GM18519 (cell line): ENCODE measurements at regions not wholly inside any gene's neighbourhood (a gene's known extent, or its start where the extent isn't known, plus 50 kb on each side); places are given as distances from the start of the nearest gene placed in this dataset.

Experiments
- ATAC-seq: cut with Tn5 transposase; IDR thresholded peaks from one replicate; pipeline ENCODE4 v1.9.1; 2021; ENCODE audit warnings: mild to moderate bottlenecking, moderate library complexity; ENCODE audit not compliant: unreplicated experiment, low FRiP score

DNA sequence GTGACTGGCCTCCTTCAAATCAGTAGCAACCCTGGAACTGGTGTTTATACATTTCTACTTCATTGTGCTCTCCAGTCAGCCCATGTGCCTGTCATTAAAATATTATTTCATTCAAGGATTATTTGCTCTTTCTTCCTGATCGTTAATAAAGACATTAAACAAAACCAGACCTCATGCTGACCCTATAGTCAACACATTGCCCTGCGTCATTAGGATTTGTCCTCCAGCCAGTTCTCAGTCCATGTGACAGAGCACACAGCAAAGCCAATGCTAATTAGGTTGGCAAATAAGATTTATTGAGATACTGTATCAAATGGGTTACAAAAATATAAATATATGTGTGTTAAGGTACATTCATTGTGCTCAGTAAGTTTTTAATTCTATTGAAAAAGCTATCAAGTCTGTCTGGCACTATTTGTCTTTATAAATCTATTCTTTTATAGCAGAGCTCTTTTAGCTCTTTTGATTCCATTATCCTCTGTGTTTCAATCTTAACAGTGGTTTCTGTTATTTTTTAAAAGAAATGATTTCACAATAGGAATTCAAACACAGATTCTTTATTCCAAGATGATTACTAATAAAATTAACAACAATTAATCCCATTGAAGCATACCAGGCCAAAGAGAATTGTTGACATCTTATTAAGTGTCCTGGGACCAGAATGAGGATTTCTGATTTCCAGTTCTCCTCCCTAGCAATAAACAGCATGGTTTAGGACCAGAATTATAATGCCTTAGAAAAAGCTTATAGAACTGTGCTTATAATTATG, 209.4 kb upstream of the RGMB start:
- ATAC-seq, result no peak

DNA sequence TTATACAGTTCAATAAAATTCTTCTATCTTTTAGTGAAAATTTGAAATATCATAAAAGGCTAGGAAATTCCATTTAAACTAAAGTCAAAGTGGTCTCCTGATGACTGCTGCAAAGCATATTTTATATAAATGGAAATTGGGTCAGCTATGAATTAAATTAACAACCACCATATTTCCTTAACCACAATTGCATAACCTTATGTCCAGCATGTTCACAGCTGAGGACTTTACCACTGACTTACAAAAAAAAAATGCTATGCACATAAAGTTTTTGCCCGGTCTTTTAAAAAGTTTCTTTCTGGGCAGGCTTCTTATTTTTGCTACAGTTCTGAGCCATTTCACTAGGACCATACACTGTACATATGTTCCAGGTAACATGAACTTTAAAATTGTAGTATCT, 208.6 kb upstream of the RGMB start:
- no peak for ATAC-seq

DNA sequence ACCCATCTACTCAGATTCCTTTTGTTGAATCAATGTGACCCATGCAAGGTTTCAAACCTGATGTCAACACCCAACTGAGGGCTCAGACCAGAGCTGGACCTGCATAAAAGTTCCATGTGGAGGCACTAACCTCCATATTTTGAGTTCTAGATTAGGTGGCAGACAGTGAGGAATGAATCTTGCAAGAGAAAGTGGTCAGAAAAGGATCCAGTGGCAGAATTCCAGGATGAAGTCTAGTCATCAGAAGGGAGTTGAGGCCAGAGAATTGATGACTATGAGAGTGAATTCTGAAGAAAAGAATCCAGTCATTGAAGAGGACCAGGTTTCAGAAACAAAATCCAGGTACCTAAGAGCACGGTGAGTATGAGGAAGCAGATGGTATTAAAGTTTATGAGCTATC, 205.1 kb upstream of the RGMB start:
- no peak for ATAC-seq

DNA sequence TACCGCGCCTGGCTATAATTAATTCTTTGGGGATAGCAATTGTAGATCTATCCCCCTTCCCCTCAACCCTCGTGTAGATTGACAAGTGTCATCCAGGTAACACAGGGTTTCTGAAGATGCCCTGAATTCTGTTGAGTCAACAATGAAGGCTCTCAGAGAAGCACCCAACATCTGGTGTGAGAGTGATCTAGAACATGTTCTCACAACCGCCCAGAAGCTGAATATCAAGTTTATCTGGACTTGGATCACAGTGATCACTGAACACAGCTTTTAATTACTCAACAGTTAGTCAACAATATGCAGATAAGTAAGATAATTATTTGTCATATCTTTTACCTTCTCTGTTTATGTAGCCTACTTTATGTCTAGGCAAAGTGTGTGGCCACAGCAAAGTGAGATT, 204.2 kb upstream of the RGMB start:
- ATAC-seq, result no peak

DNA sequence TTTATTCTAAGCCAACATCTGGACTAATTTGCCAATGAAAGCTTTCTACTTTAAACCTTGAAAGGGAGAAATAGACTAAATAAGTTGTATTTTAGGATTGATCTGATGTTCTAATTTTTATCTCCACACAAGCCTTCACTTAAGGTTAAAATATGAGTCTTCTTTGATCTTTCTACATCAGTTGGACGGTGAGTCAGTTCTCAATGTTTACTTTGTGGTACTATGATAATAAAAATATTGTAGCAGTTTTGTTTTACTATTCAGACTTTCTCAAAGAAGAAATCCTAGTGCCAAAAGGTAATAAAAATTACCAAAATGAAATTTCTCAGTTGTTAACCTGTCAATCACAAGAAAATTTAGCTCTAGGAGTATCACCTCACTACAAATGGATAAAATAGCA, 203.5 kb upstream of the RGMB start:
- no peak for ATAC-seq

DNA sequence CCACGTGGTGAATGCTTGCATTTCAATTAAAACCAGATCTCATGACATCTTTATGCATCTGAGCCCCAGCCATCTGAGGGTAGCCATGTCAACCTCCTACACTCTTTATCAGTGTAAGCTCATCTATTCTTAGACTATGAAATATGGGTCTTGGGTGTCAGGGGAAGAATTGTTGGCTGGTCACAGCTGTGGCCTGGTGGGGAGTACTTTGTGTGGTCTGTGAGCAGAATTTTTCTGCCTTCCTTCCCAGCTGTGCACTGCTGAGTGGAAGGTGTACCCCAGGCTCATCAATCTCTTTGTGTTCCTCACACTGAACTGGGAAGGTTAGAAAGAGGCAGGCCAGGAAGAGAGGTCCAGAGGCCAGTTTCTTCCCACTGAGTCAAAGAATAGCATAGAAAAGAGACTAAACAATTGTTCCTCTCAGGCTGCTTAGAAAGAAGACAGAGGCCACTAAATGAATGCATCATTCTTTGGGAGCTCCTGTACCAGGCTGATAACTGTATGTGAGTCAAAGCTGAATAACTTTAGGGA, 202.7 kb upstream of the RGMB start:
- no peak for ATAC-seq

DNA sequence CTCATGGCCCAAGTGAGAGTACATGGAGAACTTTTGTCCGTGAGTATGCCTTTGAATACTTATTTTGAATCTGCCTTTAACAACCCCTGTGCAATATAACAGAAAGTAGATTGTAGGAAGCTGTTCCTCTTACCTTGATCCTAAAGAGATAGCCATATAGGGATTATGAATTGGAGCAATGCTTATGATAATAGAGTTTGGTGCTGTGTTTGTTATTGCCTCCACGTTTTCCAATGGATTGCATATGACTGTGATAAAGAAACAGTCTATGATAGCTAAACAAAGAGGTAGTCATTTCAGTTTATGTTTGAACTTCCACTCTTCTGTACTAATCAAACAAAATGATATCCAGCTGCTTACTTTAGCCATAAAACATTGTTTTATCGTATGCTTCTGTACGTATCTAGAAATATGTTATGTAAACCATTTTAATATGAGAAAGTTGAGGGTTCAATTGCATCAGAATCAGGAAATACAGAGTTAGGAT, 199.6 kb upstream of the RGMB start:
- no peak for ATAC-seq

DNA sequence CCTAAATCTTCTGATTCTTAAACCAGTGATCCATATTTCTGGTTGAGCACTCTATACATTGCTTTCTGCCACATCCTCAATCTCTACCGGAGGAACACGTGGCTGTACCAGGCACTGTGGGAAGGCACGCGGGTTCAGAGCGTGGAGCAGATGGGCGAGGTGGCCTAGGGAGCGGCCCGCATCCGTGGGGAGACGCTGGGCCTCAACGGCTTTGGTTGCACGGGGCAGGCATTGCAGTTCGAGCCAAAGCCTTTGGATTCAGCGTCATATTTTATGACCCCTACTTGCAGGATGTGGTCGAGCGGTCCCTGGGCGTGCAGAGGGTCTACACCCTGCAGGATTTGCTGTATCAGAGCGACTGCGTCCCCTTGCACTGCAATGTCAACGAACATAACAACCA, 197.2 kb upstream of the RGMB start:
- ATAC-seq, result no peak

DNA sequence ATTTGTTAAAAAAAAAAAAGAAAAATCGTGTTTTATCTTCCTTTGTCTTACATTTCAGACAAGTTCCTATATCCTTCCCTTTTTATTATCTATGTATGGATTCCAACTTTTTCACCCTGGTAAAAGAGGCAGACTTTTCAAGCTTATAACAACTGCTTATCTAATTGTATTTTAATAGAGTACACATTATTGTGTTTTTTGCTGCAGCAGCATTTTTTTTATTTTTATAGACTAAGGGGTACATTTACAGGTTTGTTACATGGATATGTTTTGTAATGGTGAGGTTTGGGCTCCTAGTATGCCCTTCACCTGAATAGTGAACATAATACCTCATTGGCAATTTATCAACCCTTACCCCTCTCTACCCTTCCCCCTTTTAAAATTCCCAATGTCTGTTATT, 195.0 kb upstream of the RGMB start:
- no peak for ATAC-seq

DNA sequence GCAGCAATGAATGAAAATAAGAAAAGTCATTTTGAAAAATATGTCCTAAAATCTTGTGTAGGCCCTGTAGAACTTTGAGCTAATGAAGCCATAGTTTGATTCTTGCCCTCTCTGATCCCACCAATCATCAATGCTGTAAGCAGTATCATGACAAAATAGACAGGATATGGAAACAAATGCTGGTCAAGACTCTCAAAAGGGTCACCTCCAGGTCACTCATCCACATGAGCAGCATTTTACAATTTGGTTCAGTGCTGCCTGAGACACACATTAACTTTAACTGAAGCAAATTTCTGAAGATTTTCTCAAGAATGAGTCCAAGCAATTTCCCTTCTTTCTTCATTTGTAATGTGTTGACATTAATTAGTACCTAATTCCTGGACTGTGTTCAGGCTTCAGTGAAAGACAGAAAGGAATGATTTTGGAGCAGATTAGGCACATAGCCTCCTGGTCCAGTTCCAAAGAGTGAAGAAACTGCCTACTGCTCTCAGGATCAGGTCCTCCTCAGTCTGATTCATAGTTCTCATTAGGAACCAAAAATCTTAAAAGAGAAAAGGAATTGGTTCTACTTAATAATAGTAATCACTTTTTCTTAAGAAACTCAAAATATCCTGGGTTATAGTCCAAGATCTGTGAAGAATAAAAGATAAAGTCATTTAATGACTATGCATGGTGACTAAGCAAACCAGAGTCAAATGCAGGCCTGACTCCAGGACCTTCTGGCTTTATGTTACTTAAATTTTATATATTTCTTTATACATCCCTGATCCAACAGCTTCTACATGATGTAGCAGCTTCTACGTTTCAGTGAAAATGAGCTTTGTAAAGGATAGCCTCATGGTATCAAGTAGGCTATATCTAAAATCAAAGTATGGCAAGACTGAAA, 192.1 kb upstream of the RGMB start:
- no peak for ATAC-seq

DNA sequence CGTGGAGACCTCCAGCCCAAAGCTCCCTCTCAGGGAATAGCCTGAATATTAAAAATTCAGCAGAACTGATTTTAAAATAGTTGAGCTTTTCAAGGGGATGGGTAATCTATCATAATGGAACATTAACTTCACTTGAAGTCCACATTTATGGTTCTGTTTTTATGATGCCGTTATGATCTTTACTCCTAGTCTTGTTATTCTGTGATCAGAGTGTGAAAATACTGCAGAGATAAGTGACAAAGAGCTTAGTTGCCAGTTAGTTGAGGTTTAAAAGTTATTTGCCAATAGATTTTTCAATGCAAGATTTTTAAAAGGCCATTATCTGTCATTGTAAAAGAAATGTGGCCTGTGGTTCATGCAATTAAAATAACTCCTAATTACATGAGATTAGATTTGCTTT, 189.9 kb upstream of the RGMB start:
- no peak for ATAC-seq

DNA sequence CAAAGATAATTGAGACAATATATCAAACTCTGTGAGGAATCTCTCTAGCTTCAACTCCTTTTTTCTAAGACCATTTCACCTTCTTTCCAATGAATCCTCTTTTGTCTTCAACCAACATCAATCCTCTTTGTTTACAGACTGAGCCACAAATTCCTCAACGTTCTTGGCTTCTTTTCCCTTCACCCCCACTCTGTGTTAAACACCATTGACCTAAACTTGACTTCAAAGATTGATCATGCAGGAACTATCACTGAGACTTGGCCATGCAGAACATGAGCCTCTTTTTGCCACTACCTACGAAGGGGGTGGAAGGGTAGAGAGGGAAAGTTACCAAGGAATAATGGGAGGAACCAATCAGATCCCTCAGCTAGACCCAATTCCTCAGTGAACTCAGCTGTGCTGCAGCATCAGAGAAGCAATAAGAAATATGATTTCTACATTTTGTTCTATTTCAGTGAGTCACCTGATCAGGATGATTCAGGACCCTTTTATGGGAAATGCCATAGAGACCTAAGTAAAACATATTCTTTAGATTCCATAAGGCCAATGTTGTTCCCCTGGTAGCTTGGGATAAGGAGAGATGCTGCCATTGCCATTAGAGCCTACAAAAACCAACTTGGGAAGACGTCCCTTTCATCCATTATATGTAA, 187.7 kb upstream of the RGMB start:
- no peak for ATAC-seq

DNA sequence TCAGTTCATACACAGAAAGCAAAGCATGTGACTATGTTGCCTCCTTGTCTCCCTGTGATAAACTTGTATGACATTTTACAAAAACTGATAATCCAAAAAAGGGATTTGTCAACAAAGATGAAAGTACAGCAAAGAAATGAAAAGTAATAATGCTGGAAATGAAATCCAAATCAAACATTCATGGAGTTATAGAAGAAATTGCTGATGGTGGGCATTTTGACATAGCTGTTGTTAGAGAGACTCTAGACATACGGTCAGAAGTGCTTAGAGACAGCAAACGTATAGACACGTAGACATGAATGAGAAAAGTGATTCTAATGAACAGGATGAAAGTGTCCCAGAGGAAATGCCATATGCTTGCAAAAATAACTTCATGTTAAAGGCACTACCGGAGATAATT, 186.9 kb upstream of the RGMB start:
- ATAC-seq, result no peak

DNA sequence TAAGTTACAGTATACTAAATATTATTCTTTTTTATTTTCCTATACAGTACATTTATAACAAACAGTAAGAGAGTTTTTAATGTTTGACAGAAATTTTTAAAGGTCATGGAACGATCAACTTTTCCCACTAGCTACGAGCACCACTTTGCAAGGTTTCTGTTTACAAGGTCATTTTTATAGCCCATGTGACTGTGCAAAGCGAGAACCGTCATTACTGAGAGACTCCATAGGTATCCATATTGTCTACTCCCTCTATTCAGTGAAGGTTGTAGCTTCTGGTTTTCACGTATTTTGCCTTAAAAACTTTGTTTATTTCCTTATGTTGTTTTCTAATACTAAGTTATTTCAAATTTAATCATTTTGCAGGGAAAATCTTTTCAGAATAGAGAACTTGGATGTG, 186.3 kb upstream of the RGMB start:
- no peak for ATAC-seq

DNA sequence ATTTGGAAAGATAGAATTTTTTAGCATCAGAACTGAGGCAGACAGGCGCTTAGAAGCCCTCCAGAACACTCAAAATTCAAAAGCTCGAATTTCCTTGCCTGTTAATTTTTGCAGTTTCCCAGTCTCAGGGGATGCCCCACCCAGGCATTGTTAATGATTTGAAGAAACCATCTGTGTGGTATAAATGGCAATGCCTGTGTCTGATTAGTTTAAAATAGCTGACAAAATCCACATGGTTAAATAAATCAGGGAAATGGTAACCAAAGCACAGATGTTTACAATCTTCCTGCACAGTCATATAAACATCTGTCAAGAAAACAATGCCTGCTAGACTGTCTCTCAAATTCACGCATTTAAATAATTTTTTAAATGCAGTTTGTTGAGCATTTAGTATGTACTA, 185.2 kb upstream of the RGMB start:
- no peak for ATAC-seq

DNA sequence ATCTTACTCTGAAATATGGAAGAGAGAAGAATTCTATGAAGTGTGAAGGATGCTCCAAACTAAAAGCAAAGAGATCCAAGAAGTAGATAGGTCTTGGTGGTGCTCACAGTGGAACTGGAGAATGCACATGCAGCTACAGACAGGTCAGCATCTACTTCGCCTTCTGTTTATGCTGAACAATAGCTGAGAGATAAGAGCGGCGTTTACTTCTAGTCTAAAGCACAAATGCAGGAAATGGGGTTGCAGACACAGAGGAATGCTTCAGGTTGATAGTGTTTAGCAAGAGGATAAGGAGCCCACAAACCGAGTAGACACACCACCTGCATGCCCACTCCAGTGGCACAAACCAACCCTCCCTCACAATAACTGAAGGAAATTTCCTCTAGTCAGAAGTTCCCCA, 180.0 kb upstream of the RGMB start:
- no peak for ATAC-seq

DNA sequence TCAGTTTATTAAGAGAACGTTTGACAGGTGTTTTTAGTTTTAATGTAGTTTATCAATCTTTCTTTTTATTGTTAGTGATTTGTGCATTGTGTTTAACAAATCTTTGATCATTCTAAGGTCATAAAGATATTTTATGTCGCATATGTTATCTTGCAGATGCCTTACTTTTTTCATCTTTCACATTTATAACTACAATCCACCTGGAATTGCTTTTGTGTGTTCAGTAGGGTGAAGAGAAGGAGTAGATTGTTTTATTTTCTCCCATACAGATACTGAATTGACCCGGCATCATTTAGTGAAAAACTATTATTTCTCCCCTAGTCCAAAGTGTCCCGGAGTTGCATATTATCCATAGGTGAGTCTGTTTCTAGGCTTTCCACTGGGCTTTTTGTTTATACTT, 179.4 kb upstream of the RGMB start:
- ATAC-seq, result no peak

DNA sequence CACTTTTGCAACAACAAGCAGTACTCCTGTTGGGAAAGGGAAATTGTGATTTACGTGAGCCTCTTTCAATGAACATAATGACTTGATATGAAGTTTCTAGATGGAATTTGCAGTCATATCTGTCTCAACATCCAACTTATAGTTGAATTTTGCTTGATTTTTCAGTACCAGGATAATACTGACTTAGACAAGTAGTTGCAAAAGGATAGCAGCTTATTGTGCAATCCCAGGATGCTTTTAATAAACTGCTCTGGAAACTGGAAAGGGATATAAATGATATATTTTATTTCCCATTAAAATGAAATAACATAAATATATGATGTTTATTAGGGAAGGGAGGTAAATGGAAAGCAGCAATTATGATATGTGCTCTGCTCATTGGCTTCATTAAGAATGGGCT, 174.4 kb upstream of the RGMB start:
- ATAC-seq, result no peak

DNA sequence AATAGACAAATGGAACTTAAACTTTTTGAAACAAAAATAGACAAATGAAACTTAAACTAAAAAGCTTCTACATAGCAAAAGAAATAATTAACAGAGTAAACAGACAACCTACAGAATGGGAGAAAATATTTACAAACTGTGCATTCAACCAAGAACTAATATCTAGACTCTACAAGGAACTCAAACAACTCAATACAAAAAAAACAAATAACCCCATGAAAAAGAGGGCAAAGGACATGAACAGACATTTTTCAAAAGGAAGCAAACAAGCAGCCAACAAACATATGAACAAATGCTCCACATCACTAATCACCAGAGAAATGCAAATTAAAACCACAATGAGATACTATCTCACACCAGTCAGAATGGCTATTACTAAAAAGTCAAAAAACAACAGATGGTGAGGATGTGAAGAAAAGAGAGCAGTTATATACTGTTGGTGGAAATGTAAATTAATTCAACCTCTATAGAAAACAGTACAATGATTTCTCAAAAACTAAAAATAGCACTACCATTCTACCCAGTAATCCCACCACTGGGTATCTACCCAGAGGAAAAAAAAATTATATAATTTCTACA, 170.8 kb upstream of the RGMB start:
- ATAC-seq, result no peak

DNA sequence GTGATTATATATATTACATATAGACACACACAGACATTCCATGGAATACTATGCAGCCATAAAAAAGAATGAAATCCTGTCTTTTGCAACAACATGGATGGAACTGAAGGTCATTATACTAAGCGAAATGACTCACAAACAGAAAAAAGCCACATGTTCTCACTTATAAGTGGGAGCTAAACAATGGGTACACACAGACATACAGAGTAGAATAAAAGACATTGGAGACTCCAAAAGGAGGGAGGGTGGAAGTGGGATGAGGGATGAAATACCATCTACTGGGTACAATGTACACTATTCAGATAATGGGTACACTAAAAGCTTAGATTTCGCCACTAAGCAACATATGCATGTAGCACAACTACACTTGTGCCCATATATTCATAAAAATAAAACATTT, 170.0 kb upstream of the RGMB start:
- no peak for ATAC-seq

DNA sequence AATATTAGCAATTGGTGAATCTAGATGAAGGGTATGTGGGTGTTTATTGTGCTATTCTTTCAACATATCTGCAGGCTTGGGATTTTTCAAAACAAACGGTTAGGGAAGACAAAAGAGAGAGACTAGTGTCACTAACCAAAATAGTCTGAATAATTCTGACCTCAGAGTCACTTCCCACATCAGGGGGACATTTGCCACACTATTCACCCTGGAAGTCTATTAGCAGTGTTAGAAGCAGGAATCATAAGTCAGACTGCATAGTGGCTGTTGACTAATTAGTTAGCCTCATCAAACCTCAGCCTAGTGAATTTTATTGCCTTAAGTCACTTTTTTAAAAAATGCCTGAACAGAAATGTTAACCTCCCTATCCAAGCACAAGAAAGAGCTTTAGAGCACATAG, 169.2 kb upstream of the RGMB start:
- no peak for ATAC-seq
